T-helper 2 cell (primary cell): ENCODE measurements at regions not wholly inside any gene's neighbourhood (a gene's known extent, or its start where the extent isn't known, plus 50 kb on each side); places are given as distances from the start of the nearest gene placed in this dataset.
"Not testable (repeated sequence)": the region's sequence is repeated elsewhere in the genome, so short reads cannot be mapped to it uniquely, and the experiment has no call there.

Experiments used
- DNase-seq, 5 experiments: peaks; one replicate each; pipeline versions ENCODE4 v3.0.0 to v3.0.0-alpha.2; 2012 to 2022

- no peak for DNase-seq
These were observed 179.9 kb upstream of the PFN2 start for GRCh38 chr3:150150633-150151032.

- no peak for DNase-seq
These were observed 179.0 kb upstream of the PFN2 start for GRCh38 chr3:150149651-150150051.

GRCh38 chr3:150148227-150148626 is 177.5 kb upstream of the PFN2 start:
- DNase-seq = no peak

GRCh38 chr3:150147776-150148175 is 177.1 kb upstream of the PFN2 start:
- DNase-seq = no peak

- no peak for DNase-seq
These were observed 176.5 kb upstream of the PFN2 start for GRCh38 chr3:150146991-150147761.

GRCh38 chr3:150145659-150146058 is 175.0 kb upstream of the PFN2 start:
- DNase-seq = no peak

- DNase-seq = no peak
These were observed 173.6 kb upstream of the PFN2 start for GRCh38 chr3:150144191-150144708.

- DNase-seq = no peak
These were observed 172.2 kb upstream of the PFN2 start for GRCh38 chr3:150142936-150143335.

GRCh38 chr3:150141790-150142326 is 171.2 kb upstream of the PFN2 start:
- DNase-seq = no peak

GRCh38 chr3:150140614-150141321 is 170.1 kb upstream of the PFN2 start:
- no peak for DNase-seq

- DNase-seq = no peak
These were observed 168.1 kb upstream of the PFN2 start for GRCh38 chr3:150138824-150139223.

GRCh38 chr3:150136242-150136641 is 165.5 kb upstream of the PFN2 start:
- no peak for DNase-seq

- no peak for DNase-seq
These were observed 164.6 kb upstream of the PFN2 start for GRCh38 chr3:150135287-150135721.

- no peak for DNase-seq
These were observed 162.6 kb upstream of the PFN2 start for GRCh38 chr3:150133293-150133692.

GRCh38 chr3:150132101-150132749 is 161.5 kb upstream of the PFN2 start:
- DNase-seq = no peak

GRCh38 chr3:150131663-150132062 is 161.0 kb upstream of the PFN2 start:
- DNase-seq = no peak

GRCh38 chr3:150130404-150131100 is 159.9 kb upstream of the PFN2 start:
- no peak for DNase-seq

- no peak for DNase-seq
These were observed 158.5 kb upstream of the PFN2 start for GRCh38 chr3:150129166-150129565.

GRCh38 chr3:150128126-150128525 is 157.4 kb upstream of the PFN2 start:
- DNase-seq = no peak

GRCh38 chr3:150127011-150127490 is 156.4 kb upstream of the PFN2 start:
- DNase-seq = no peak

GRCh38 chr3:150124142-150124541 is 153.4 kb upstream of the PFN2 start:
- DNase-seq = no peak

- DNase-seq = not testable (repeated sequence)
These were observed 152.6 kb upstream of the PFN2 start for GRCh38 chr3:150123249-150123648.
